Suprapubic skin (tissue), 4 donors: ENCODE measurements at regions not wholly inside any gene's neighbourhood (a gene's known extent, or its start where the extent isn't known, plus 50 kb on each side); places are given as distances from the start of the nearest gene placed in this dataset.

Experiments used
- DNase-seq, 2 donors: peaks; one replicate each; pipeline ENCODE4 v3.0.0-alpha.2; 2019; ENCODE audit warnings: low spot score in 2 of 2
- H3K27ac ChIP-seq: fragments of 200-600 bp; sonication (generic); one replicate; pipeline ENCODE4 v1.5.1; 2019
- H3K27me3 ChIP-seq: fragments of 200-600 bp; sonication (generic); one replicate; pipeline ENCODE4 v1.5.1; 2019
- H3K36me3 ChIP-seq: fragments of 200-600 bp; sonication (generic); one replicate; pipeline ENCODE4 v1.5.1; 2019
- H3K4me1 ChIP-seq: fragments of 200-600 bp; sonication (generic); one replicate; pipeline ENCODE4 v1.5.1; 2019
- H3K4me3 ChIP-seq: fragments of 200-600 bp; sonication (generic); one replicate; pipeline ENCODE4 v1.5.1; 2019; ENCODE audit warnings: mild to moderate bottlenecking
- H3K9me3 ChIP-seq: fragments of 200-600 bp; sonication (generic); one replicate; pipeline ENCODE4 v1.5.1; 2019
- CTCF ChIP-seq, 2 donors: fragments of 200-600 bp in 1 of 2; fragments of 450-650 bp in 1 of 2; sonication (generic) in 1 of 2; IDR thresholded peaks; one replicate each; pipeline ENCODE4 v1.5.1; 2016 to 2019; ENCODE audit warnings: antibody characterized with exemption in 2 of 2, mild to moderate bottlenecking in 1 of 2, moderate library complexity in 1 of 2
- EP300 ChIP-seq: sonication (generic); formaldehyde crosslinking; IDR thresholded peaks from one replicate; pipeline ENCODE4 v1.6.1; 2017; ENCODE audit warnings: antibody characterized with exemption
- POLR2A ChIP-seq, 2 donors: fragments of 450-650 bp; IDR thresholded peaks; one replicate each; pipeline ENCODE4 v1.6.1; 2017; ENCODE audit warnings: antibody characterized with exemption in 2 of 2, mild to moderate bottlenecking in 2 of 2, moderate library complexity in 2 of 2
- POLR2AphosphoS5 ChIP-seq, 3 donors: sonication (generic); formaldehyde crosslinking; IDR thresholded peaks; one replicate each; pipeline ENCODE4 v1.6.1; 2017; ENCODE audit warnings: antibody characterized with exemption in 3 of 3
- WGBS: methylation state at CpG from one replicate; pipeline ENCODE4 v1.1.5; 2018; 5-methylcytosine and 5-hydroxymethylcytosine counted together

GRCh38 chr1:113194846-113195830 is 122.1 kb downstream of the LRIG2 start:
- 90% methylated on average over 18 of the region's 18 CpGs for WGBS
- DNase-seq = no peak
- Histone ChIP-seq H3K36me3 (no peaks in the 10 kb centered on the region), H3K4me3 (no peak overlapping the region), H3K4me1 (peaks cover 6% of the 10 kb centered on the region), H3K9me3 (no peaks in the 10 kb centered on the region), H3K27ac (no peak overlapping the region), H3K27me3 (no peaks in the 10 kb centered on the region)
- TF ChIP-seq POLR2A (IDR thresholded peaks at IDR 0.05) = no peak
- TF ChIP-seq EP300 = no peak
- TF ChIP-seq POLR2AphosphoS5 (IDR thresholded peaks at IDR 0.05) = no peak
- no peak for TF ChIP-seq CTCF (IDR thresholded peaks at IDR 0.05)

DNA sequence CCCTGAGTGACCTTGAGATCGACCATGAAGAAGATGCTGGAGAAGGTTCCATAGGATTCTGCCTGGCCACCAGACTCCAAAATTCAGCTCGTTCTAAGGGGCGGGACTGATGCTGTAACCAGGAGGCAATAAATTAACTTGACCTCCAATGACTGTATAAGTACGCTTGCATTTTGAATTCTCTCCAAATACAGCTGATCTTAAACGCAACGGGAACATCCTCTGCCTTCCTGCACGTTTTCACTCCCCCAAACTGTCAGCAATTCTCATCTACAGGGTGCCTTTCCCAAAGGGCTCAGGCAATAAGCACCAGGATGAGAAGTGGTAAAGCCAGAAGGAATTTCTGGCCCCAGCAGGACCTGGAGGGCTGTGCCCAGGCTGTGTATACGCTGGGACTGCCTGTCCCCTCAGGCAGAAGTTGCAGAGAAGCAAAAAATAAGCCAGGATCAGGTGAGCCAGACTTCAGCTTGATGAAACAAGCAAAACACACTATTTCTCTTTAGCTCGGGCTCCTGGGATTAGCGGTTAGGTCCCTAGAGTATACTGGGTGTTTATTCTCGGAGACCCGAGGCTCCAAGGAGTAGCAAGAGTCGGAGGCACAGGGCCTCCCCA is 124.8 kb downstream of the LRIG2 start:
- Histone ChIP-seq H3K4me1 (peaks cover 6% of the 10 kb centered on the region), H3K4me3 (no peak overlapping the region), H3K27ac (peak overlapping the region; percentile 10), H3K27me3 (no peaks in the 10 kb centered on the region), H3K36me3 (no peaks in the 10 kb centered on the region), H3K9me3 (no peaks in the 10 kb centered on the region)
- DNase-seq = no peak
- TF ChIP-seq POLR2A (IDR thresholded peaks at IDR 0.05) (no peak), EP300 (no peak), CTCF (IDR thresholded peaks at IDR 0.05) (no peak), POLR2AphosphoS5 (IDR thresholded peaks at IDR 0.05) (no peak)
- WGBS = 31% methylated on average over 13 of the region's 13 CpGs

GRCh38 chr1:113198806-113199205 is 125.8 kb downstream of the LRIG2 start:
- 95% methylated on average over 24 of the region's 24 CpGs for WGBS
- no peak overlapping the region for H3K4me3 ChIP-seq
- no peaks in the 10 kb centered on the region for H3K9me3 ChIP-seq
- peaks cover 6% of the 10 kb centered on the region for H3K4me1 ChIP-seq
- no peak for TF ChIP-seq CTCF (IDR thresholded peaks at IDR 0.05)
- TF ChIP-seq POLR2AphosphoS5 (IDR thresholded peaks at IDR 0.05) = no peak
- no peak for TF ChIP-seq EP300
- TF ChIP-seq POLR2A (IDR thresholded peaks at IDR 0.05) = no peak
- no peak for DNase-seq
- H3K27me3 ChIP-seq = no peaks in the 10 kb centered on the region
- no peak overlapping the region for H3K27ac ChIP-seq
- H3K36me3 ChIP-seq = no peaks in the 10 kb centered on the region

GRCh38 chr1:113199760-113200455 is 126.9 kb downstream of the LRIG2 start:
- WGBS = 53% methylated on average over 8 of the region's 8 CpGs
- DNase-seq = no peak
- H3K4me3 ChIP-seq = no peak overlapping the region

More at GRCh38 chr1:113199760-113200455, 126.9 kb downstream of the LRIG2 start:
- no peaks in the 10 kb centered on the region for H3K27me3 ChIP-seq
- no peaks in the 10 kb centered on the region for H3K9me3 ChIP-seq
- no peak overlapping the region for H3K27ac ChIP-seq
- peaks cover 6% of the 10 kb centered on the region for H3K4me1 ChIP-seq
- TF ChIP-seq EP300 (no peak), CTCF (IDR thresholded peaks at IDR 0.05) (no peak)
- H3K36me3 ChIP-seq = no peaks in the 10 kb centered on the region
